Adipocyte (in vitro differentiated cells): ENCODE measurements at regions not wholly inside any gene's neighbourhood (a gene's known extent, or its start where the extent isn't known, plus 50 kb on each side); places are given as distances from the start of the nearest gene placed in this dataset.

Experiments used
- DNase-seq: peaks from one replicate; pipeline ENCODE4 v3.0.0-alpha.2; 2015; ENCODE audit warnings: low read depth
- H3K27me3 ChIP-seq: replicated peaks from 2 replicates; pipeline ENCODE4 v1.7.0; 2013; ENCODE audit warnings: mild to moderate bottlenecking, low read length, moderate library complexity; ENCODE audit not compliant: control insufficient read depth, insufficient read depth
- H3K36me3 ChIP-seq: 2 replicates; pipeline ENCODE4 v1.7.0; 2013; ENCODE audit warnings: low read length, mild to moderate bottlenecking, moderate library complexity; ENCODE audit not compliant: control insufficient read depth, insufficient read depth, severe bottlenecking
- H3K4me1 ChIP-seq: 2 replicates; pipeline ENCODE4 v1.7.0; 2013; ENCODE audit warnings: mild to moderate bottlenecking, low read length, moderate library complexity; ENCODE audit not compliant: control insufficient read depth, insufficient read depth
- H3K4me3 ChIP-seq: 2 replicates; pipeline ENCODE4 v1.7.0; 2013; ENCODE audit warnings: mild to moderate bottlenecking, low read length, moderate library complexity
- H3K9ac ChIP-seq: 2 replicates; pipeline ENCODE4 v1.7.0; 2013; ENCODE audit warnings: mild to moderate bottlenecking, low read length, moderate library complexity
- H3K9me3 ChIP-seq: 2 replicates; pipeline ENCODE4 v1.7.0; 2013; ENCODE audit warnings: mild to moderate bottlenecking, low read length, moderate library complexity; ENCODE audit not compliant: control insufficient read depth

DNA sequence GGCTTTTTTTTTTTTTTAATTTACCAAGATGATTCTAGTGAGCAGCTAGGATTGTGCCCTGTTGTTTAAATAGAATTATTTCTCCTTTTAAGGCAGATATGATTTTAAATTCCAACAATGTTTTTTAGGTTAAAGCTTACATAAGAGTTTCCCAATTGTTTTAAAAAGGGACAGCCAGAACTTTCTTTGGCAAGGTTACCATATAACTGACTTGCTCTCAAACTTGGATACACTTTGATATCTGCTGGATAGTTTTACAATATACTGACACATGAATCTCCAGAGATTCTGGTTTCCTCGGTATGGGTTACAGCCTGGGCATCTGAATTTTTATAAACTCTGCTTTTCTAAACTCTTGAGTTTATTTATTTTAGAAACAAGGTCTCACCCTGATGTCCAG, 134.3 kb upstream of the GADL1 start:
- DNase-seq, result no peak
- Histone ChIP-seq H3K4me3 (no peak overlapping the region), H3K36me3 (no peaks in the 10 kb centered on the region), H3K4me1 (peaks cover 3% of the 10 kb centered on the region), H3K27me3 (no peaks in the 10 kb centered on the region), H3K9ac (no peak overlapping the region), H3K9me3 (peaks cover 27% of the 10 kb centered on the region)

DNA sequence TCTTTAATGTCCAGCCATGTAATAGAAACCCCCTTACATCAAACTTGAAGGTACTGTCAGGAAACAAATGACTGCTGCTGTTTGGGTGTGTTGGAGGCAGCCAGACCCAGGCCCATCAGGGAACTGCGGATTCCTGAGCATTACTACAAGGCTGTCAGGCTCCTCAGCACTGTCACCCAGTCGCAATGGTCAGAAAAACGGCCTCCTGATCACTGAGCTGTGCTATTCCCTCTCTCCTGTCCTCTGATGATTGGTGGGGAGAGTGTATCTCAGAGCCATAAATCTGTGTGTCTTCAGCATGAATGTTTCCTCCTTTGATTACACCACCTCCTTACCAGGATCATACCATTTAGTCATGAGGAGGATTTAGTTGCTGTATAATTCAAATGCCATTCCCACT, 135.2 kb upstream of the GADL1 start:
- H3K36me3 ChIP-seq, result no peaks in the 10 kb centered on the region
- no peak overlapping the region for H3K9ac ChIP-seq
- H3K4me3 ChIP-seq, result no peak overlapping the region
- peaks cover 3% of the 10 kb centered on the region for H3K4me1 ChIP-seq
- H3K9me3 ChIP-seq, result peaks cover 27% of the 10 kb centered on the region
- H3K27me3 ChIP-seq, result no peaks in the 10 kb centered on the region
- no peak for DNase-seq

- H3K36me3 ChIP-seq, result no peaks in the 10 kb centered on the region
- H3K9me3 ChIP-seq, result no peaks in the 10 kb centered on the region
- no peak overlapping the region for H3K4me3 ChIP-seq
- no peaks in the 10 kb centered on the region for H3K27me3 ChIP-seq
- no peak overlapping the region for H3K9ac ChIP-seq
- no peaks in the 10 kb centered on the region for H3K4me1 ChIP-seq
- DNase-seq, result no peak
These were observed 141.2 kb upstream of the GADL1 start for GRCh38 chr3:31035681-31036080.

GRCh38 chr3:31038086-31038739, 143.8 kb upstream of the GADL1 start:
- Histone ChIP-seq H3K9ac (no peak overlapping the region), H3K9me3 (peaks cover 9% of the 10 kb centered on the region), H3K4me1 (peaks cover 8% of the 10 kb centered on the region), H3K36me3 (no peaks in the 10 kb centered on the region), H3K27me3 (no peaks in the 10 kb centered on the region), H3K4me3 (no peak overlapping the region)
- DNase-seq, result no peak

DNA sequence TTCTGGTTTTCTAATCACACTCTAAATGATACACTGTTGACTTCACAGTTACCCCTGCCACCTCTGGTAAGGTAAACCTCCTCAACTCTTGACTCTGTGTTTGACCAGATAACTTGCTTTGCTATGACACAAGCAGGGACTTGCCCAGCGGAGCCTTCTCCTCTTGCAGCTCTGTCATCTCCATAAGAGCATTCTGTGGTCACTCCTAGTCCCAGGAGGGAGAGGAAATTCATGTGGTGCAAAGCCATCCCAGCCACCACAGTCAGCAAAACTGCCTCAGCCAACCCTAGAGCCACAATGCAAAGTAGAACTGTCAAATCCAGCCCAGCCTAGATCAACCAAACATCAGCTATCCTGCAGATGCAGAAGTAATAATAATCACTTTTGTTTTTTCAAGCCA, 144.7 kb upstream of the GADL1 start:
- no peak overlapping the region for H3K4me3 ChIP-seq
- no peaks in the 10 kb centered on the region for H3K27me3 ChIP-seq
- H3K4me1 ChIP-seq, result peaks cover 15% of the 10 kb centered on the region
- no peaks in the 10 kb centered on the region for H3K36me3 ChIP-seq
- H3K9ac ChIP-seq, result no peak overlapping the region
- peaks cover 9% of the 10 kb centered on the region for H3K9me3 ChIP-seq
- DNase-seq, result no peak

- H3K36me3 ChIP-seq, result no peaks in the 10 kb centered on the region
- peak; percentile 24 for DNase-seq
- H3K27me3 ChIP-seq, result no peaks in the 10 kb centered on the region
- H3K4me3 ChIP-seq, result no peak overlapping the region
- H3K9ac ChIP-seq, result no peak overlapping the region
- H3K9me3 ChIP-seq, result peaks cover 9% of the 10 kb centered on the region
- peaks cover 16% of the 10 kb centered on the region for H3K4me1 ChIP-seq
These were observed 146.9 kb upstream of the GADL1 start for GRCh38 chr3:31041161-31041978.

GRCh38 chr3:31043184-31043819, 148.8 kb upstream of the GADL1 start:
- Histone ChIP-seq H3K4me1 (peaks cover 16% of the 10 kb centered on the region), H3K9me3 (peaks cover 9% of the 10 kb centered on the region), H3K9ac (no peak overlapping the region), H3K36me3 (no peaks in the 10 kb centered on the region), H3K4me3 (no peak overlapping the region), H3K27me3 (no peaks in the 10 kb centered on the region)
- peak; percentile 61 for DNase-seq

DNA sequence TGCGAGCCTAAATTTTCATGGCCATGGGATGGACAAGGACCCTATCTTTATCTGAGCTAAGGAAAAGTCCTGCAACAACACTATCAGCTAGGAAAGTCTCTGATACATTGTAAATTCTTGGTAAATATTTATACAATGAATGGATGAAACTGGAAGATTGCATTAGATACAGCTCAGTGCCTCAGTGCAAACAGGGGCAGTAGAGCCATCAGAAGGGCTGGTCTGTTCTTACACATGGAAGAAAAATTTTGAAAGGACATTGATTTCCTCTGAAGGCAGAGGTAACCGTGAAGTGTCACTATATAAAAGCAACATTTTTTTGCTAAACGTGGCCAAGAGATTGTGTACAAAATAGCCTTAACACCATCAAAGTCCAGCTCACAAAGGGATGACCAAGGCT, 153.2 kb upstream of the GADL1 start:
- Histone ChIP-seq H3K4me3 (no peak overlapping the region), H3K27me3 (no peaks in the 10 kb centered on the region), H3K9me3 (peaks cover 3% of the 10 kb centered on the region), H3K36me3 (no peaks in the 10 kb centered on the region), H3K9ac (no peak overlapping the region), H3K4me1 (peaks cover 12% of the 10 kb centered on the region)
- no peak for DNase-seq

DNA sequence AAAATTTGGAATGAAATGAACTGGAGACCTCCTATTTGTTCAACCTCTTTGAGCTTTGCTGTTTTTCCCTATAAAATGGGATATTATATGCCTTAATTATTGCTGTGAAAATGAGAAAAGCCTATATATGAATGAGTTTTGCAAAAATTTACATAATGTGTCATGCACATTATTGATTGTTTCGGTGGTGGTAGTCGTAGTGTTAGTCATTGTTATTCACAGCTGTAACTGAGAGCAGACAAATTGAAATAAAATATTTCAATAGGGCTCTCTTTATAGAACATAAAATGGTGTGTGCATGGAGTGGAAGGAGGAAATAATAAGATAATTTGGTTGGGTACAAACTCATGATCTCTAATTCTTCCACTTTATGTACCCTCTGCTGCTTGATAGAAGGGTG, 153.7 kb upstream of the GADL1 start:
- Histone ChIP-seq H3K36me3 (no peaks in the 10 kb centered on the region), H3K4me1 (peaks cover 8% of the 10 kb centered on the region), H3K9me3 (no peaks in the 10 kb centered on the region), H3K4me3 (no peak overlapping the region), H3K27me3 (no peaks in the 10 kb centered on the region), H3K9ac (no peak overlapping the region)
- no peak for DNase-seq

DNA sequence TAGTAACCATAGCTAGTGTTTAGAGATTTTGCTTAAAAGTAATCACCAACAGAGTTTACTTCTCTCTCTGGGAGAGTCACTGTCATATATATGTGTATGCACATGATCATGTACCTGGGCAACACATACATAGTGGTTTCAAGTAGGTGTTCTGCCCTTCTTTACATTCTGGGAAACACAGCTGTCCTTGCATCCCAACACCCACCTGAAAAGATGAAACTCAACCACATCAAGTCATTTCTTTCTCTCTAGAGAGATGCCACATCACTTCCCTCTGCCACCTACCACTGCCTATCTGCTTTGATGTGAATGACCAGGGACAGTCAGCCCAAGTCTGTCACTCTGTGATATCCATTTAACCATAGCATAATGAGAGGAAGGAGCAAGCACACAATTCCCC, 155.8 kb upstream of the GADL1 start:
- no peak for DNase-seq
- no peaks in the 10 kb centered on the region for H3K36me3 ChIP-seq
- no peak overlapping the region for H3K9ac ChIP-seq
- H3K4me3 ChIP-seq, result no peak overlapping the region
- no peaks in the 10 kb centered on the region for H3K27me3 ChIP-seq
- no peaks in the 10 kb centered on the region for H3K9me3 ChIP-seq
- no peaks in the 10 kb centered on the region for H3K4me1 ChIP-seq

DNA sequence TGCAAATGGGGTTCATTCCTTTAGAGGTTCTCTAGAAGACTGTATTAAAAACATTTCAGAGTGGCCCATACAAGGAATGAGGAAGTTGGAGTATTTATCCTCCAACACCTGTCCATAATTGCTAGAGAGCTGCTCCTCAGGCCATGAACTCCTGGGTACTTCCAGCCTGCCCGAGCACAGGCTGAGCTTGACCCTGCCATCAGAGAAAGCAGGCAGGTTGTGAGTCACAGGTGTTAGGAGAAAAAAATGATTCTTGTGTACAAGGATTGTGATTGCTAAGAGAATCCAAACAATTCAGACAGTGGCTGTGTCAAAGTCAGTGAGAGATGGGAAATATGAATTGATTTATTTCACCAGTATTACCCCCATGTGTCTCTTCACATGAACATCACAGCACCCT, 156.8 kb upstream of the GADL1 start:
- no peak overlapping the region for H3K4me3 ChIP-seq
- no peaks in the 10 kb centered on the region for H3K9me3 ChIP-seq
- no peak overlapping the region for H3K9ac ChIP-seq
- no peaks in the 10 kb centered on the region for H3K4me1 ChIP-seq
- DNase-seq, result no peak
- H3K36me3 ChIP-seq, result no peaks in the 10 kb centered on the region
- H3K27me3 ChIP-seq, result no peaks in the 10 kb centered on the region
